GM23338 (cell line): ENCODE measurements at regions not wholly inside any gene's neighbourhood (a gene's known extent, or its start where the extent isn't known, plus 50 kb on each side); places are given as distances from the start of the nearest gene placed in this dataset.

Experiments
- CREB1 ChIP-seq: fragments of 250-450 bp; sonication (Bioruptor Pico); IDR thresholded peaks from 2 replicates; pipeline ENCODE4 v1.5.0; 2020; ENCODE audit warnings: low read depth, mild to moderate bottlenecking, moderate library complexity
- CTCF ChIP-seq, 2 experiments: fragments of 200-600 bp in 1 of 2; sonication (generic) in 1 of 2; conservative IDR thresholded peaks; 2 replicates each; pipeline versions ENCODE4 v1.5.1 to v1.6.1; 2016 to 2017; ENCODE audit warnings: antibody characterized with exemption in 2 of 2, low read depth in 2 of 2, mild to moderate bottlenecking in 2 of 2, moderate library complexity in 1 of 2
- EZH2 ChIP-seq: fragments of 200-600 bp; sonication (generic); IDR thresholded peaks from one replicate; pipeline ENCODE4 v1.8.0; 2017; ENCODE audit warnings: antibody characterized with exemption, mild to moderate bottlenecking, low read depth; ENCODE audit not compliant: unreplicated experiment
- EZH2phosphoT487 ChIP-seq: fragments of 200-600 bp; sonication (generic); IDR thresholded peaks from one replicate; pipeline ENCODE4 v1.8.1; 2018; ENCODE audit warnings: antibody characterized with exemption; ENCODE audit not compliant: unreplicated experiment
- JUNB ChIP-seq: IDR thresholded peaks from one replicate; pipeline ENCODE4 v1.6.1; 2016; ENCODE audit warnings: antibody characterized with exemption; ENCODE audit not compliant: unreplicated experiment
- POLR2AphosphoS5 ChIP-seq: IDR thresholded peaks from 2 replicates; pipeline ENCODE4 v1.6.1; 2016; ENCODE audit warnings: antibody characterized with exemption, low read depth
- REST ChIP-seq: IDR thresholded peaks from one replicate; pipeline ENCODE4 v1.6.1; 2018; ENCODE audit warnings: antibody characterized with exemption; ENCODE audit not compliant: unreplicated experiment
- STAT1 ChIP-seq: IDR thresholded peaks from one replicate; pipeline ENCODE4 v1.6.1; 2016; ENCODE audit warnings: antibody characterized with exemption; ENCODE audit not compliant: unreplicated experiment

GRCh38 chr9:23502004-23502403 lies 324.0 kb downstream of the ELAVL2 start:
- TF ChIP-seq EZH2: no peak
- TF ChIP-seq CREB1 (CRISPR knock-in tag): no peak
- no peak for TF ChIP-seq EZH2phosphoT487
- TF ChIP-seq CTCF (conservative IDR thresholded peaks at IDR 0.05; ENCODE audit: low read depth in 2 of 2): no peak
- no peak for TF ChIP-seq REST
- no peak for TF ChIP-seq STAT1
- no peak for TF ChIP-seq POLR2AphosphoS5
- no peak for TF ChIP-seq JUNB
